ENCODE measurements at regions not wholly inside any gene's neighbourhood (a gene's known extent, or its start where the extent isn't known, plus 50 kb on each side); places are given as distances from the start of the nearest gene placed in this dataset.

DNA sequence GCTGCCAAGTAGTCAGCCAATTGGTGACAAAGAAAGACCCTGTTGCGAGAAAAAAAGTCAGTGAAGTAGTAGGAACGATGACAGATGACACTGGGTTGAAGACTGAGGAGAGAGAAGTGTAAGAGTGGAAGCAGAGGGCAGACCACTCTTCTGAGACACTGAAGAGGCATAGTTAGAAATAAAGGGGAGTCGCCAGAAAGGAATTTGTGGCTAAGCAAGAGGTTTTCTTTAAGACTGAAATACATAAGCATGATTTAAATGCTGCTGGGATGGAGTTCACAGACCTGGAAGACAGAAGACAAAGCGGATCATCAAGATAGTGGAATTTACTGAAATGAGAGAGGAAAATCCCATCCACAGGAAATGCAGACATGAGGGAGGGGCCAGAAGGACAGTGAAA is 56.2 kb upstream of the USPL1 start:
- H3K9ac ChIP-seq (ENCODE audit: extremely low read depth, insufficient read length, low read length), result no peak overlapping the region
- no peak overlapping the region for H3K4me2 ChIP-seq (ENCODE audit: insufficient read depth, insufficient read length, low read length)
- no peak overlapping the region for H3K4ac ChIP-seq (ENCODE audit: low read depth, low read length)
- no peaks in the 10 kb centered on the region for H3K79me1 ChIP-seq (ENCODE audit: insufficient read depth, low read depth, low read length, poor library complexity, severe bottlenecking)
- H4K91ac ChIP-seq (ENCODE audit: insufficient read length, low read depth, low read length), result no peak overlapping the region
- H3K18ac ChIP-seq (ENCODE audit: insufficient read length, low read depth, low read length), result no peak overlapping the region
- H3K9me3 ChIP-seq (ENCODE audit: control insufficient read depth, low read depth, low read length), result no peaks in the 10 kb centered on the region
- no peak overlapping the region for H2BK120ac ChIP-seq (ENCODE audit: low read depth, low read length, poor library complexity, severe bottlenecking)
- peaks cover 8% of the 10 kb centered on the region in 2 experiments; a peak in 3 of 4 replicates for H3K4me1 Mint-ChIP-seq
- no peak overlapping the region for H3K27ac Mint-ChIP-seq
- no peaks in the 10 kb centered on the region for H3K36me3 Mint-ChIP-seq (ENCODE audit: insufficient read depth in 1 of 3, low read depth in 3 of 3)
- H3K4me3 Mint-ChIP-seq, result no peak overlapping the region
- no peak overlapping the region for H2BK15ac ChIP-seq (ENCODE audit: low read depth, low read length)
- no peak overlapping the region for H3T11ph ChIP-seq (ENCODE audit: low read length)
- H3K14ac ChIP-seq (ENCODE audit: insufficient read depth, low read length), result no peak overlapping the region
- H3K27ac ChIP-seq (ENCODE audit: insufficient read length, low read depth, low read length), result no peak overlapping the region
- H2AK5ac ChIP-seq (ENCODE audit: insufficient read length, low read length), result no peak overlapping the region
- no peak overlapping the region for H4K8ac ChIP-seq (replicated peaks; ENCODE audit: insufficient read length, low read depth, low read length)
- H2BK12ac ChIP-seq (ENCODE audit: insufficient read length, low read depth, low read length), result no peak overlapping the region
- H3K56ac ChIP-seq (ENCODE audit: insufficient read length, low read depth, low read length), result no peak overlapping the region
- H3K27me3 Mint-ChIP-seq (ENCODE audit: low read depth), result no peaks in the 10 kb centered on the region; the same call in 1 of the 2 replicates
- H4K5ac ChIP-seq (ENCODE audit: insufficient read length, low read depth, low read length), result no peak overlapping the region
- no peak overlapping the region for H2BK5ac ChIP-seq (ENCODE audit: insufficient read length, low read length)
- no peak for DNase-seq
- no peaks in the 10 kb centered on the region for H3K27me3 ChIP-seq (ENCODE audit: insufficient read depth, low read length)
- H3K23me2 ChIP-seq (ENCODE audit: insufficient read length, low read depth, low read length, poor library complexity, severe bottlenecking), result no peaks in the 10 kb centered on the region
- no peak overlapping the region for H2BK20ac ChIP-seq (ENCODE audit: low read depth, low read length, poor library complexity, severe bottlenecking)
- no peaks in the 10 kb centered on the region for H3K79me2 ChIP-seq (ENCODE audit: insufficient read depth, low read length)
- H3K4me1 ChIP-seq (ENCODE audit: insufficient read depth, low read length), result no peaks in the 10 kb centered on the region
- no CpG with 5 or more reads among the region's 4 CpGs for WGBS (ENCODE audit: extremely low coverage, insufficient read length, low lambda C conversion rate)
- no peak overlapping the region for H3K23ac ChIP-seq (ENCODE audit: insufficient read length, low read depth, low read length)
- H2AFZ ChIP-seq (ENCODE audit: low read length), result no peak overlapping the region
- TF ChIP-seq, protein P1, sequence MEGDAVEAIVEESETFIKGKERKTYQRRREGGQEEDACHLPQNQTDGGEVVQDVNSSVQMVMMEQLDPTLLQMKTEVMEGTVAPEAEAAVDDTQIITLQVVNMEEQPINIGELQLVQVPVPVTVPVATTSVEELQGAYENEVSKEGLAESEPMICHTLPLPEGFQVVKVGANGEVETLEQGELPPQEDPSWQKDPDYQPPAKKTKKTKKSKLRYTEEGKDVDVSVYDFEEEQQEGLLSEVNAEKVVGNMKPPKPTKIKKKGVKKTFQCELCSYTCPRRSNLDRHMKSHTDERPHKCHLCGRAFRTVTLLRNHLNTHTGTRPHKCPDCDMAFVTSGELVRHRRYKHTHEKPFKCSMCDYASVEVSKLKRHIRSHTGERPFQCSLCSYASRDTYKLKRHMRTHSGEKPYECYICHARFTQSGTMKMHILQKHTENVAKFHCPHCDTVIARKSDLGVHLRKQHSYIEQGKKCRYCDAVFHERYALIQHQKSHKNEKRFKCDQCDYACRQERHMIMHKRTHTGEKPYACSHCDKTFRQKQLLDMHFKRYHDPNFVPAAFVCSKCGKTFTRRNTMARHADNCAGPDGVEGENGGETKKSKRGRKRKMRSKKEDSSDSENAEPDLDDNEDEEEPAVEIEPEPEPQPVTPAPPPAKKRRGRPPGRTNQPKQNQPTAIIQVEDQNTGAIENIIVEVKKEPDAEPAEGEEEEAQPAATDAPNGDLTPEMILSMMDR (conservative IDR thresholded peaks at IDR 0.05), result no peak
- no peaks in the 10 kb centered on the region for H3K9me3 Mint-ChIP-seq
- no peaks in the 10 kb centered on the region for H4K20me1 ChIP-seq (ENCODE audit: control insufficient read depth, insufficient read depth, insufficient read length)
